Activated CD4-positive, alpha-beta memory T cell treated with anti-CD3 and anti-CD28 coated beads for 36 hours (primary cell): ENCODE measurements at regions not wholly inside any gene's neighbourhood (a gene's known extent, or its start where the extent isn't known, plus 50 kb on each side); places are given as distances from the start of the nearest gene placed in this dataset.
"Not testable (repeated sequence)": the region's sequence is repeated elsewhere in the genome, so short reads cannot be mapped to it uniquely, and the experiment has no call there.

Experiments used
- CTCF ChIA-PET: fragments of 350-600 bp; sonication (Branson Sonifier 250); formaldehyde crosslinking; loops from one replicate; lab custom pipeline; 2021; ENCODE audit warnings: antibody characterized with exemption, inconsistent platforms; lab: Charles Lee
- POLR2A ChIA-PET: fragments of 350-600 bp; sonication (Branson Sonifier 250); formaldehyde crosslinking; loops from one replicate; lab custom pipeline; 2021; ENCODE audit warnings: antibody characterized with exemption; lab: Charles Lee
- DNase-seq: peaks from one replicate; pipeline ENCODE4 v3.0.0-alpha.2; 2020
- H3K27ac Mint-ChIP-seq: one replicate; pipeline ENCODE4 v1.8.0; 2021; ENCODE audit warnings: mixed read lengths
- H3K27me3 Mint-ChIP-seq: one replicate; pipeline ENCODE4 v1.8.0; 2021; ENCODE audit warnings: mixed read lengths
- H3K36me3 Mint-ChIP-seq: one replicate; pipeline ENCODE4 v1.8.0; 2021; ENCODE audit warnings: mixed read lengths
- H3K4me1 Mint-ChIP-seq: one replicate; pipeline ENCODE4 v1.8.0; 2021; ENCODE audit warnings: low read depth, mixed read lengths
- H3K4me3 Mint-ChIP-seq: one replicate; pipeline ENCODE4 v1.8.0; 2021; ENCODE audit warnings: mild to moderate bottlenecking, mixed read lengths
- H3K9me3 Mint-ChIP-seq: one replicate; pipeline ENCODE4 v1.8.0; 2021; ENCODE audit warnings: mixed read lengths
- intact Hi-C: fragments of 100-400 bp; cut with micrococcal nuclease; formaldehyde crosslinking; loops from one replicate; pipeline ENCODE4 v1.15.1; 2023

- H3K4me1 Mint-ChIP-seq, H3K27me3 Mint-ChIP-seq, H3K27ac Mint-ChIP-seq, H3K9me3 Mint-ChIP-seq, intact Hi-C loops, H3K4me3 Mint-ChIP-seq, POLR2A ChIA-PET, CTCF ChIA-PET, H3K36me3 Mint-ChIP-seq, DNase-seq: not testable (repeated sequence)
Measured at GRCh38 chr4:27126895-27127294, 266.3 kb downstream of the STIM2 start.

- peaks cover under 1% of the 10 kb centered on the region for H3K9me3 Mint-ChIP-seq
- ChIA-PET POLR2A (no interaction called here), CTCF (no interaction called here)
- intact Hi-C loops, result no loop called here
- no peaks in the 10 kb centered on the region for H3K4me1 Mint-ChIP-seq
- no peak for DNase-seq
- no peaks in the 10 kb centered on the region for H3K36me3 Mint-ChIP-seq
- peaks cover 2% of the 10 kb centered on the region for H3K27me3 Mint-ChIP-seq
- H3K27ac Mint-ChIP-seq, result no peak overlapping the region
- H3K4me3 Mint-ChIP-seq, result no peak overlapping the region
Measured at GRCh38 chr4:27128443-27128842, 267.8 kb downstream of the STIM2 start.

GRCh38 chr4:27129871-27130366 is 269.3 kb downstream of the STIM2 start:
- H3K4me1 Mint-ChIP-seq, result no peaks in the 10 kb centered on the region
- H3K36me3 Mint-ChIP-seq, result no peaks in the 10 kb centered on the region
- H3K27me3 Mint-ChIP-seq, result peaks cover 2% of the 10 kb centered on the region
- H3K4me3 Mint-ChIP-seq, result no peak overlapping the region
- H3K27ac Mint-ChIP-seq, result no peak overlapping the region
- ChIA-PET POLR2A (no interaction called here), CTCF (no interaction called here)
- peaks cover 8% of the 10 kb centered on the region for H3K9me3 Mint-ChIP-seq
- no peak for DNase-seq
- intact Hi-C loops, result no loop called here

- no peaks in the 10 kb centered on the region for H3K27me3 Mint-ChIP-seq
- no peaks in the 10 kb centered on the region for H3K36me3 Mint-ChIP-seq
- ChIA-PET CTCF (no interaction called here), POLR2A (no interaction called here)
- no peak overlapping the region for H3K27ac Mint-ChIP-seq
- intact Hi-C loops, result no loop called here
- no peak overlapping the region for H3K4me3 Mint-ChIP-seq
- H3K9me3 Mint-ChIP-seq, result peaks cover 14% of the 10 kb centered on the region
- no peaks in the 10 kb centered on the region for H3K4me1 Mint-ChIP-seq
- no peak for DNase-seq
Measured at GRCh38 chr4:27132497-27132896, 271.9 kb downstream of the STIM2 start.

GRCh38 chr4:27140486-27140885 is 279.8 kb downstream of the STIM2 start:
- Mint-ChIP-seq H3K4me3 (no peak overlapping the region), H3K4me1 (no peaks in the 10 kb centered on the region), H3K27ac (no peak overlapping the region), H3K36me3 (no peaks in the 10 kb centered on the region), H3K9me3 (peaks cover 4% of the 10 kb centered on the region), H3K27me3 (no peaks in the 10 kb centered on the region)
- intact Hi-C loops, result no loop called here
- no peak for DNase-seq
- ChIA-PET POLR2A (no interaction called here), CTCF (no interaction called here)

GRCh38 chr4:27141530-27141929 is 280.9 kb downstream of the STIM2 start:
- H3K4me1 Mint-ChIP-seq, result no peaks in the 10 kb centered on the region
- intact Hi-C loops, result no loop called here
- no peaks in the 10 kb centered on the region for H3K27me3 Mint-ChIP-seq
- no peak overlapping the region for H3K4me3 Mint-ChIP-seq
- ChIA-PET POLR2A (no interaction called here), CTCF (no interaction called here)
- DNase-seq, result no peak
- no peaks in the 10 kb centered on the region for H3K36me3 Mint-ChIP-seq
- H3K9me3 Mint-ChIP-seq, result no peaks in the 10 kb centered on the region
- H3K27ac Mint-ChIP-seq, result no peak overlapping the region

GRCh38 chr4:27142841-27143240 is 282.2 kb downstream of the STIM2 start:
- H3K36me3 Mint-ChIP-seq, result no peaks in the 10 kb centered on the region
- DNase-seq, result no peak
- H3K27me3 Mint-ChIP-seq, result no peaks in the 10 kb centered on the region
- no peak overlapping the region for H3K4me3 Mint-ChIP-seq
- intact Hi-C loops, result no loop called here
- H3K27ac Mint-ChIP-seq, result no peak overlapping the region
- ChIA-PET POLR2A (no interaction called here), CTCF (no interaction called here)
- H3K9me3 Mint-ChIP-seq, result peaks cover 7% of the 10 kb centered on the region
- H3K4me1 Mint-ChIP-seq, result no peaks in the 10 kb centered on the region

- CTCF ChIA-PET, result no interaction called here
- DNase-seq, result no peak
- POLR2A ChIA-PET, result no interaction called here
- Mint-ChIP-seq H3K36me3 (no peaks in the 10 kb centered on the region), H3K4me1 (no peaks in the 10 kb centered on the region), H3K27me3 (no peaks in the 10 kb centered on the region), H3K4me3 (no peak overlapping the region), H3K27ac (no peak overlapping the region), H3K9me3 (peaks cover 7% of the 10 kb centered on the region)
- intact Hi-C loops, result no loop called here
Measured at GRCh38 chr4:27145597-27145996, 285.0 kb downstream of the STIM2 start.

- ChIA-PET CTCF (no interaction called here), POLR2A (no interaction called here)
- Mint-ChIP-seq H3K9me3 (peaks cover 7% of the 10 kb centered on the region), H3K27ac (no peak overlapping the region), H3K36me3 (no peaks in the 10 kb centered on the region), H3K27me3 (no peaks in the 10 kb centered on the region), H3K4me3 (no peak overlapping the region), H3K4me1 (no peaks in the 10 kb centered on the region)
- intact Hi-C loops, result no loop called here
- no peak for DNase-seq
Measured at GRCh38 chr4:27148211-27148895, 287.7 kb downstream of the STIM2 start.

GRCh38 chr4:27149541-27150212 is 289.0 kb downstream of the STIM2 start:
- no peak for DNase-seq
- peaks cover 3% of the 10 kb centered on the region for H3K27me3 Mint-ChIP-seq
- intact Hi-C loops, result no loop called here
- CTCF ChIA-PET, result no interaction called here
- POLR2A ChIA-PET, result no interaction called here
- H3K4me3 Mint-ChIP-seq, result no peak overlapping the region
- no peak overlapping the region for H3K27ac Mint-ChIP-seq
- H3K4me1 Mint-ChIP-seq, result no peaks in the 10 kb centered on the region
- no peaks in the 10 kb centered on the region for H3K36me3 Mint-ChIP-seq
- peaks cover 7% of the 10 kb centered on the region for H3K9me3 Mint-ChIP-seq

- Mint-ChIP-seq H3K27ac (no peak overlapping the region), H3K4me1 (no peaks in the 10 kb centered on the region), H3K9me3 (no peaks in the 10 kb centered on the region), H3K36me3 (no peaks in the 10 kb centered on the region), H3K4me3 (no peak overlapping the region), H3K27me3 (peaks cover 8% of the 10 kb centered on the region)
- DNase-seq, result no peak
- POLR2A ChIA-PET, result no interaction called here
- CTCF ChIA-PET, result no interaction called here
- intact Hi-C loops, result no loop called here
Measured at GRCh38 chr4:27152703-27153102, 292.1 kb downstream of the STIM2 start.

- ChIA-PET POLR2A (no interaction called here), CTCF (no interaction called here)
- Mint-ChIP-seq H3K4me3 (no peak overlapping the region), H3K9me3 (no peaks in the 10 kb centered on the region), H3K27ac (no peak overlapping the region), H3K27me3 (peaks cover 8% of the 10 kb centered on the region), H3K4me1 (no peaks in the 10 kb centered on the region), H3K36me3 (no peaks in the 10 kb centered on the region)
- intact Hi-C loops, result no loop called here
- DNase-seq, result no peak
Measured at GRCh38 chr4:27154706-27155105, 294.1 kb downstream of the STIM2 start.

GRCh38 chr4:27161191-27161590 is 300.6 kb downstream of the STIM2 start:
- no peak overlapping the region for H3K4me3 Mint-ChIP-seq
- intact Hi-C loops, result no loop called here
- DNase-seq, result no peak

More at GRCh38 chr4:27161191-27161590, 300.6 kb downstream of the STIM2 start:
- Mint-ChIP-seq H3K27ac (no peak overlapping the region), H3K9me3 (no peaks in the 10 kb centered on the region), H3K27me3 (peaks cover 5% of the 10 kb centered on the region), H3K36me3 (no peaks in the 10 kb centered on the region), H3K4me1 (no peaks in the 10 kb centered on the region)
- ChIA-PET CTCF (no interaction called here), POLR2A (no interaction called here)
